ENCODE measurements at regions not wholly inside any gene's neighbourhood (a gene's known extent, or its start where the extent isn't known, plus 50 kb on each side); places are given as distances from the start of the nearest gene placed in this dataset.

DNA sequence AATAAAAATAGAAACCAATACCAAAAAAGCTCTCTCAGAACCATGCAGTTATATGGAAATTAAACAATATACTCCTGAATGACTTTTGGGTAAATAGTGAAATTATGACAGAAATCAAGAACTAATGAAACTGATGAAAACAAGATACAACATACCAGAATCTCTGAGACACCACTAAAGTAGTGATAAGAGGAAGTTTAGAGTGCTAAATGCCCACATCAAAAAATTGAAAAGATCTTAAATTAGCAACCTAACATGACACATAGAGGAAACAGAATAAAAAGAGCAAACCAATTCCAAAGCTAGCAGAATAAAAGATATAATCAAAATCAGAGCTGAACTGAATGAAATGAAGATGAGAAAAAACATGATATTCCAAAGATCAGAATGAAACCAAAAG lies 430.9 kb downstream of the LTN1 start:
- TF ChIP-seq, protein P1, sequence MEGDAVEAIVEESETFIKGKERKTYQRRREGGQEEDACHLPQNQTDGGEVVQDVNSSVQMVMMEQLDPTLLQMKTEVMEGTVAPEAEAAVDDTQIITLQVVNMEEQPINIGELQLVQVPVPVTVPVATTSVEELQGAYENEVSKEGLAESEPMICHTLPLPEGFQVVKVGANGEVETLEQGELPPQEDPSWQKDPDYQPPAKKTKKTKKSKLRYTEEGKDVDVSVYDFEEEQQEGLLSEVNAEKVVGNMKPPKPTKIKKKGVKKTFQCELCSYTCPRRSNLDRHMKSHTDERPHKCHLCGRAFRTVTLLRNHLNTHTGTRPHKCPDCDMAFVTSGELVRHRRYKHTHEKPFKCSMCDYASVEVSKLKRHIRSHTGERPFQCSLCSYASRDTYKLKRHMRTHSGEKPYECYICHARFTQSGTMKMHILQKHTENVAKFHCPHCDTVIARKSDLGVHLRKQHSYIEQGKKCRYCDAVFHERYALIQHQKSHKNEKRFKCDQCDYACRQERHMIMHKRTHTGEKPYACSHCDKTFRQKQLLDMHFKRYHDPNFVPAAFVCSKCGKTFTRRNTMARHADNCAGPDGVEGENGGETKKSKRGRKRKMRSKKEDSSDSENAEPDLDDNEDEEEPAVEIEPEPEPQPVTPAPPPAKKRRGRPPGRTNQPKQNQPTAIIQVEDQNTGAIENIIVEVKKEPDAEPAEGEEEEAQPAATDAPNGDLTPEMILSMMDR (IDR thresholded peaks at IDR 0.05; ENCODE audit: low read depth, low read length, missing control alignments): no peak
- in situ Hi-C loops (cut with HindIII; ENCODE audit: low sequenced_read_pairs): no loop called here
- no peak for DNase-seq (ENCODE audit: low read depth)
- H3K4me3 ChIP-seq (ENCODE audit: low read depth, low read length): no peak overlapping the region

DNA sequence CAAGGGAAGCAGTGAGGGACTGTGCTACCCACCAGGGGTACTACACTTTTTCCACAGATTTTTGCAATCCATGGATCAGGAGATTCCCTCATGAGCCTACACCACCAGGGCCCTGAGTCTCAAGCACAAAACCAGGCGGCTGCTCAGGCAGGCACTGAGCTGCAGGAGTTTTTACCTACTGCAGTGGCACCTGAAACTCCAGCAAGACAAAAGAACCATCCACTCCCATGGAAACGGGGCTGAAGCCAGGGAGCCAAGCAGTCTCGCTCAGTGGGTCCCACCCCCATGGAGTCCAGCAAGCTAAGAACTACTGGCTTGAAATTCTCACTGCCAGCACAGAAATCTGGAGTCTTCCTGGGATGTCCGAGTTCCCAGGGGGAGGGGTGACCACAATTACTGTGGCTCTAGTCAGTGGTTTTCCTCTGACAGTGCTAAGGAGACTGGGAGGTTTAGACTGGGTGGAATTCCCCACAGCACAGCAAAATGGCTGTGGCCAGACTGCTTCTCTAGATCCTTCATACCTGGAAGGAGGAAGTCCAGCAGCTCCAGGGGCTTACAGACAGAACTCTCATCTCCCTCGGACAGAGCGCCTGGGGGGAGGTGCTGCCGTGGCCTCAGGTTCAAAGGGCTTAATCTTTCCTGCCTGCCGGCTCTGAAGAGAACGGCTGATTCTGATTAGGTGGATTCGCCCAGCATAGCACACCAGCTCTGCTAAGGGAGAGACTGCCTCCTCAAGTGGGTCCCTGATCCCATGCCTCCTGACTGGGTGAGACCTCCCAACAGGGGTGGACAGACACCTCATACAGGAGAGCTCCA lies 437.8 kb downstream of the LTN1 start:
- DNase-seq (ENCODE audit: low read depth): peak; percentile 54
- no peak overlapping the region for H3K4me3 ChIP-seq (ENCODE audit: low read depth, low read length)
- in situ Hi-C loops (cut with HindIII; ENCODE audit: low sequenced_read_pairs): no loop called here

DNA sequence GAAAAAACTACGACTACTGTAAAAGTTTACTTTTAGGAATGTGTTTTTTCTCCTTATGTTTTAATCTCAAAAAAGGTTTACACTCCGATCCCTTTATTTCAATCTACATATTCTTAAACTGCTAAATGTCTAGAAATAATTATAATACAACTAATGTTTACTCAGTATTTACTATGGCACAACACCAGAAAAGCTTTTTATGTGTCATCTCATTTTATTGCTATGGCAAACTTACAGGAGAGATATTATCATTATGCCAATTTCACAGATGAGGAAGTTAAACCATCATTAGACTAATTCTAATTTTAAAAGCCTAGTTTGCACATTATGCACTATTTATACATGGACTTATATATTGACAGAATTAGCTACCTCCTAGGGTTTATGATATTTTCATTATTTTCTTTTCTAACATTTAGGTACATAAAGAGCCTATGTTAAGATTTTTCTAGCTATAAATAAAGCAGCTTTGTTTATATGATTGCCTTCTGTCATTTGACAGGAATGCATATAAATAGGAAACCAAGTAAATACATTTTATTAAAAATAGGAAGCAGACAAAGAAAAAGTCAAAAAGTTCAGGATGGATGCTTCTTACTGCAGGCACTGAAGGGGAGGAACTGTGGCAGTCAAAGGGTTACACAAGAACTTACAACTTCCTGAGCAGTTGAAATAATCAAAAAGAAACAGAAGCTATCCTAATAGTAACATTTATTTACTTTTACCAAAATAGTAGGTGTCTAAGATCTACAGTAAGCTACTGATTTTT lies 442.4 kb downstream of the LTN1 start:
- H3K4me3 ChIP-seq (ENCODE audit: low read depth, low read length): no peak overlapping the region
- no peak for DNase-seq (ENCODE audit: low read depth)
- TF ChIP-seq, protein P1 (IDR thresholded peaks at IDR 0.05; ENCODE audit: low read depth, low read length, missing control alignments): no peak
- in situ Hi-C loops (cut with HindIII; ENCODE audit: low sequenced_read_pairs): no loop called here

More for the DNA sequence above, 437.8 kb downstream of the LTN1 start:
- TF ChIP-seq, protein P1 (IDR thresholded peaks at IDR 0.05; ENCODE audit: low read depth, low read length, missing control alignments): no peak

DNA sequence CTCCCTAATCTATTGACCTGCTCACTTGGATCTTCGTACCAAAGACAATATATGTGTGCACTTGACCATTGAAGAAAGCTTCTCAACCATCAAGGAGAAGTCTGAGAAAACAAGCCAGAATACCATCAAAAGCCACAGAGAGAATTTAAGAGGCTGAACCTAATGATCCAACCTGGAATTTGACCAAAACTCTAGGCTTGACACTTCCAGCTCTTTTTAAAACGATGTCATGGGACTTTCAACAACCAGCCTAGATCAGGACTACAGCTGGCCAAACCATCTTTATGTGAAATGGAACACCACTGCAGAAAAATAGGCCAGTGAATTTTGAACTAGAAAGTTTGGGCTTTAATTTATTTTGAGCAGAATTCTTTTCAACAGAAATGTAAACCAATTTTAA lies 444.4 kb downstream of the LTN1 start:
- no peak for DNase-seq (ENCODE audit: low read depth)
- TF ChIP-seq, protein P1 (IDR thresholded peaks at IDR 0.05; ENCODE audit: low read depth, low read length, missing control alignments): no peak
- in situ Hi-C loops (cut with HindIII; ENCODE audit: low sequenced_read_pairs): no loop called here
- no peak overlapping the region for H3K4me3 ChIP-seq (ENCODE audit: low read depth, low read length)

DNA sequence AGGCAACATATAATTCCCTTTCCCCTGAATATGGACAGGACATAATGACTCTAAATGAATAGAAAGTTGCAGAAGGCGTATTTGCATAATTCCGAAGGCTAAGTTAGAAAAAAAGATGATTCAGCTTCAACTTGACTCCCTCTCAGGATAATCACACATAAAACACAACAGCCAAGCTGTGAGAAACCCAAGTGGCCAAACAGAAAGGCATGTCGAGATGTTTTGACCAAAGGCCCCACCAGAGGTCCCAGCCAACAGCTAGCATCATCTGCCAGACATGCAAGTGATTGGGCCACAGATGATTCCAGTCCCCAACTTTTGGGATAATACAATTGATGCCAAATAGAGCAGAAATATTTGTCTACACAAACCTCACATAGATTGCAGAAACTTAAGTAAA lies 444.9 kb downstream of the LTN1 start:
- no peak for DNase-seq (ENCODE audit: low read depth)
- H3K4me3 ChIP-seq (ENCODE audit: low read depth, low read length): no peak overlapping the region
- in situ Hi-C loops (cut with HindIII; ENCODE audit: low sequenced_read_pairs): no loop called here
- TF ChIP-seq, protein P1 (IDR thresholded peaks at IDR 0.05; ENCODE audit: low read depth, low read length, missing control alignments): no peak

DNA sequence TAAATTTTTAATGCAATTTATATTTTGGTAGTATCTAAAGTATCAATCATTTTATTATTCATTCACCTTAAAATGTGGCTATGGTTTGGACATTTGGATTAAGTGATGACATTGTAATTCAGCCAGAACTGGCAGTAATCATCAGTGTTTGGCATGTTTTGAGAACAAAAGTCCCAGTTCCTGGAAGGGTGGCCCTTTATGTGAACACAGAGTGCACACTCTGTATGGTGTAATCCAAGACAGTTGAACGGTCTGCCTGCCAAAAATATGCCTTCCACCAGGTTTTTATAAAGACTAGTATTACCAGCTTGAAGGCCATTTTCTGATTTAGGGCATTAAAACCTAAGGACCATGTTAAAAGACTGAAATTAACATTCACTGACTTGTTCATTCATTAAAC lies 448.7 kb downstream of the LTN1 start:
- DNase-seq (ENCODE audit: low read depth): no peak
- H3K4me3 ChIP-seq (ENCODE audit: low read depth, low read length): no peak overlapping the region
- TF ChIP-seq, protein P1 (IDR thresholded peaks at IDR 0.05; ENCODE audit: low read depth, low read length, missing control alignments): no peak
- in situ Hi-C loops (cut with HindIII; ENCODE audit: low sequenced_read_pairs): no loop called here

Measured in astrocyte of the cerebellum (primary cell).